SK-N-SH treated with all-trans-retinoic acid at 6 μM for 48 hours (cell line): ENCODE measurements at regions not wholly inside any gene's neighbourhood (a gene's known extent, or its start where the extent isn't known, plus 50 kb on each side); places are given as distances from the start of the nearest gene placed in this dataset.

Experiments
- TSHZ2 ChIP-seq: fragments of 250-450 bp; sonication (Bioruptor Pico); IDR thresholded peaks from 2 replicates; pipeline ENCODE4 v1.5.0; 2020; ENCODE audit warnings: mild to moderate bottlenecking, moderate library complexity
- ZC3H10 ChIP-seq: fragments of 250-450 bp; sonication (Bioruptor Pico); IDR thresholded peaks from 2 replicates; pipeline ENCODE4 v1.5.1; 2021; ENCODE audit warnings: mild to moderate bottlenecking, moderate library complexity

- TF ChIP-seq ZC3H10 (CRISPR knock-in tag) = no peak
- no peak for TF ChIP-seq TSHZ2
Measured at GRCh38 chr14:53847881-53848280, 108.7 kb downstream of the BMP4 start.
